Activated B cell treated with CpG ODN at 0.5 μM for 24 hours (primary cell): ENCODE measurements at regions not wholly inside any gene's neighbourhood (a gene's known extent, or its start where the extent isn't known, plus 50 kb on each side); places are given as distances from the start of the nearest gene placed in this dataset.

Experiments used
- ATAC-seq: fragments of 200-7000 bp; cut with Tn5 transposase; one replicate; pipeline ENCODE4 v1.10.0; 2021; ENCODE audit warnings: low read depth, mild to moderate bottlenecking, moderate library complexity
- CTCF ChIA-PET: fragments of 350-600 bp; sonication (Branson Sonifier 250); formaldehyde crosslinking; loops from one replicate; lab custom pipeline; 2021; ENCODE audit warnings: antibody characterized with exemption; lab: Charles Lee
- POLR2A ChIA-PET: fragments of 350-600 bp; sonication (Branson Sonifier 250); formaldehyde crosslinking; loops from one replicate; lab custom pipeline; 2021; ENCODE audit warnings: antibody characterized with exemption; lab: Charles Lee
- DNase-seq: peaks from one replicate; pipeline ENCODE4 v3.0.0; 2022
- H3K27ac Mint-ChIP-seq: one replicate; pipeline ENCODE4 v1.8.0; 2020; ENCODE audit warnings: mixed read lengths
- H3K27me3 Mint-ChIP-seq: one replicate; pipeline ENCODE4 v1.8.0; 2021; ENCODE audit warnings: mixed read lengths
- H3K36me3 Mint-ChIP-seq: one replicate; pipeline ENCODE4 v1.8.0; 2021; ENCODE audit warnings: low read depth, mixed read lengths
- H3K4me1 Mint-ChIP-seq: one replicate; pipeline ENCODE4 v1.8.0; 2021; ENCODE audit warnings: mixed read lengths
- H3K4me3 Mint-ChIP-seq: one replicate; pipeline ENCODE4 v1.8.0; 2020; ENCODE audit warnings: mild to moderate bottlenecking, mixed read lengths
- H3K9me3 Mint-ChIP-seq: one replicate; pipeline ENCODE4 v1.8.0; 2020; ENCODE audit warnings: mixed read lengths
- CTCF ChIP-seq: fragments of 200-600 bp; IDR thresholded peaks from one replicate; pipeline ENCODE4 v1.8.0; 2022; ENCODE audit warnings: antibody characterized with exemption, mild to moderate bottlenecking
- intact Hi-C: fragments of 100-400 bp; cut with micrococcal nuclease; formaldehyde crosslinking; loops from one replicate; pipeline ENCODE4 v1.15.1; 2024

DNA sequence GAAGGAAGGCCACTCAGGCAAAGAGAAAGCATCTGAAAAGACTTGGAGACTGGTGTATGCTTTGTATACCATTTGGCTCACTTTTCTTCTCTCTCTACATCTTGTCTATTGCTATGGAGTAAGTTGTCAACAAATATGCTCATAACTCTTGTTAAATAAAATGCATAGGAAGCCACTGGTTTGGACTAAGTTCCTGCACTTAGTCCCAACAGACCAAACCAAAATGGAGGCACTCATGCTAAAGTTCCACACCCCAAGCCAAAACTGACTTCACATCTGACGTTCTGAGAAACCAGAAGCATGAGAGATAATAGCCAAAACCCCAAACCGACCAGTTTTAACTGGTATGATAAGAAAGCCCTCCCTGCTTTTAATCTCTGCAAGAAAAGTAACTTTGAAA is 135.3 kb upstream of the LYPLAL1 start:
- DNase-seq (no peak), ATAC-seq (no peak)
- Mint-ChIP-seq H3K27ac (no peak overlapping the region), H3K27me3 (no peaks in the 10 kb centered on the region), H3K4me1 (no peaks in the 10 kb centered on the region), H3K36me3 (no peaks in the 10 kb centered on the region), H3K4me3 (no peak overlapping the region), H3K9me3 (no peaks in the 10 kb centered on the region)
- ChIA-PET POLR2A (no interaction called here), CTCF (no interaction called here)
- TF ChIP-seq CTCF = no peak
- intact Hi-C loops = no loop called here

DNA sequence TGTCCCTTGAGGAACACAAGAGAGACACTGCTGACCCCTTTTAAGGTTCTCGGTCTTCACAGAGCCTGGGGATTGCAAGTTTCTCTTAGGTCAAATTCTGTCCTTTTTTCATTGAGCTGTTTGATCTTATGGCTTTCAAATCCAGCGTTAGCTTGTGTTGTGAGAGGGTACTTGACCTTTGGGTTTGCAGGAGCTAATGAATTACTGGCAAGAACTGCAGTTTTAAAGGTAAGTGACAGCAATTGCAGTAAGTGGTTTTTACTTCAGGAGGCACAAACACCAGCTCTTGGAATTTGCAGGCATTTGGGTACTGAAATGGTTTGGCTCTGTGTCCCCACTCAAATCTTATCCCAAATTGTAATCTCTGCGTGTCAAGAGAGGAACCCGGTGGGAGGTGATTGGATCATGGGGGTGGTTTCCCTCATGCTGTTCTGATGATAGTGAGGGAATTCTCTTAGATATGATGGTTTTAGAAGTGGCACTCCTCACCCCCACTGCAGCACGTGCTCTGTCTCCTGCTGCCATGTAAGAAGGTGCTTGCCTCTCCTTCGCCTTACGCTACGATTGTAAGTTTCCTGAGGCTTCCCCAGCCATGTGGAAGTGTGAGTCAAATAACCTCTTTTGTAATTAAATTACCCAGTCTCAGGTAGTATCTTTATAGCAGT is 134.5 kb upstream of the LYPLAL1 start:
- H3K4me3 Mint-ChIP-seq = no peak overlapping the region
- ChIA-PET POLR2A (no interaction called here), CTCF (no interaction called here)
- H3K4me1 Mint-ChIP-seq = no peaks in the 10 kb centered on the region
- no peaks in the 10 kb centered on the region for H3K36me3 Mint-ChIP-seq
- no peaks in the 10 kb centered on the region for H3K27me3 Mint-ChIP-seq
- no peaks in the 10 kb centered on the region for H3K9me3 Mint-ChIP-seq
- intact Hi-C loops = no loop called here
- DNase-seq (no peak), ATAC-seq (no peak)
- TF ChIP-seq CTCF = no peak
- no peak overlapping the region for H3K27ac Mint-ChIP-seq

DNA sequence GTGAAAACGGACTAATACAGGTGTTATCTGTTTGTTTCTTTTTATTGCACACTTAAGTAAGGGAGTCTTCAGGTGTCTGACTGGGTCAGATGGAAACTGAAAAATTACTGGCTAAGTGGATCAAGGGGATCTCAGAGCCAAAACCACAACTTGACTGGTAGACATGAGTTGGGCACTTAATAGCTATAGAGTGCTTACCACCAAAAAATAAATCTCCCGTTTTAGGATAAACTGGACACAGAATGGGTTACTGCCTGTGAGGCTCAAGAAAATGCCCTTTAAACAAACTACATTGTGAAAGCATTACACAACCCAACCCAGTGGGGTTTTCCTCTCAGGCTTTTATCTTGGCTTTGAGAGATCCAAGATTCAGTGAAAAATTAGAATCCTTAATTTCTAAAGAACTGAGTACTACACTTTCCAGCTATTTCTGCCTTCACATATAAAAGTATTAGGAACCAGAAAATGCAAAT is 134.0 kb upstream of the LYPLAL1 start:
- ChIA-PET POLR2A (no interaction called here), CTCF (no interaction called here)
- DNase-seq (no peak), ATAC-seq (no peak)
- H3K4me1 Mint-ChIP-seq = no peaks in the 10 kb centered on the region
- no peak overlapping the region for H3K4me3 Mint-ChIP-seq
- no peaks in the 10 kb centered on the region for H3K36me3 Mint-ChIP-seq
- no peak for TF ChIP-seq CTCF
- no peak overlapping the region for H3K27ac Mint-ChIP-seq
- no peaks in the 10 kb centered on the region for H3K27me3 Mint-ChIP-seq
- no peaks in the 10 kb centered on the region for H3K9me3 Mint-ChIP-seq
- intact Hi-C loops = no loop called here

GRCh38 chr1:219040291-219040690 is 133.4 kb upstream of the LYPLAL1 start:
- ATAC-seq = no peak
- intact Hi-C loops = no loop called here
- Mint-ChIP-seq H3K4me1 (no peaks in the 10 kb centered on the region), H3K27ac (no peak overlapping the region), H3K36me3 (no peaks in the 10 kb centered on the region), H3K9me3 (no peaks in the 10 kb centered on the region), H3K4me3 (no peak overlapping the region), H3K27me3 (no peaks in the 10 kb centered on the region)
- DNase-seq = no peak
- POLR2A ChIA-PET = no interaction called here
- no peak for TF ChIP-seq CTCF
- CTCF ChIA-PET = no interaction called here

DNA sequence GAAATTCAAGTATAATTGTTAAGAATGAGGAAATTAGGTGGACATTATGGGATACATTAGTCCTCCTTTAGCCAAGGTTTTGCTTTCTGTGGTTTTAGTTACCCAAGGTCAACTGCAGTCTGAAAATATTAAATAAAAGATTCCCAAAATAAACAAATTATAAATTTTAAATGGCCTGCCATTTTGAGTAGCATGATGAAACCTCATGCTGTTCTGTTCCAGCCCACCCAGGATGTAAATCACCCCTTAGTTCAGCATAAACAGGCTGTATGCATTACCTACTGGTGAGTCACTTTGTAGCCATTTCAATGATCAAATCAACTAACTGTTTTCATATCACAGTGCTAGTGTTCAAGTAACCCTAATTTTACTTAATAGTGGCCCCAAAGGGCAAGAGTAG is 132.5 kb upstream of the LYPLAL1 start:
- H3K9me3 Mint-ChIP-seq = no peaks in the 10 kb centered on the region
- ChIA-PET CTCF (no interaction called here), POLR2A (no interaction called here)
- H3K27ac Mint-ChIP-seq = no peak overlapping the region
- no peak for TF ChIP-seq CTCF
- ATAC-seq (no peak), DNase-seq (no peak)
- intact Hi-C loops = no loop called here
- no peak overlapping the region for H3K4me3 Mint-ChIP-seq
- H3K4me1 Mint-ChIP-seq = no peaks in the 10 kb centered on the region
- H3K27me3 Mint-ChIP-seq = no peaks in the 10 kb centered on the region
- H3K36me3 Mint-ChIP-seq = no peaks in the 10 kb centered on the region
